ENCODE measurements at regions not wholly inside any gene's neighbourhood (a gene's known extent, or its start where the extent isn't known, plus 50 kb on each side); places are given as distances from the start of the nearest gene placed in this dataset.

GRCh38 chr2:8132351-8132831 is 549.5 kb upstream of the ID2 start:
- Histone ChIP-seq H3K9ac (no peak overlapping the region), H3K27me3 (ENCODE audit: control insufficient read depth, insufficient read depth, low read length) (no peaks in the 10 kb centered on the region)

GRCh38 chr2:8132879-8133278 is 549.0 kb upstream of the ID2 start:
- no peaks in the 10 kb centered on the region for H3K36me3 ChIP-seq (ENCODE audit: control insufficient read depth, insufficient read depth, low read length)
- no peaks in the 10 kb centered on the region for H3K9me3 ChIP-seq (ENCODE audit: control insufficient read depth, low read length)
- no peak overlapping the region for H3K9ac ChIP-seq
- H3K4me2 ChIP-seq (ENCODE audit: low read length) = no peak overlapping the region
- no peak for TF ChIP-seq CTCF (IDR thresholded peaks at IDR 0.05)
- H2AFZ ChIP-seq = peak overlapping the region; percentile 79
- no peaks in the 10 kb centered on the region for H3K79me2 ChIP-seq
- H3K27me3 ChIP-seq (ENCODE audit: control insufficient read depth, insufficient read depth, low read length) = no peaks in the 10 kb centered on the region
- H3K27ac ChIP-seq = peak overlapping the region; percentile 80
- H3K4me3 ChIP-seq (ENCODE audit: low read depth, low read length) = no peak overlapping the region
- H3K4me1 ChIP-seq = peaks cover 28% of the 10 kb centered on the region

More at GRCh38 chr2:8132351-8132831, 549.5 kb upstream of the ID2 start:
- Histone ChIP-seq H2AFZ (no peak overlapping the region), H3K79me2 (no peaks in the 10 kb centered on the region), H3K27ac (peak overlapping the region; percentile 80), H3K4me3 (ENCODE audit: low read depth, low read length) (no peak overlapping the region), H3K9me3 (ENCODE audit: control insufficient read depth, low read length) (no peaks in the 10 kb centered on the region), H3K36me3 (ENCODE audit: control insufficient read depth, insufficient read depth, low read length) (no peaks in the 10 kb centered on the region), H3K4me1 (peaks cover 25% of the 10 kb centered on the region), H3K4me2 (ENCODE audit: low read length) (no peak overlapping the region)
- no peak for TF ChIP-seq CTCF (IDR thresholded peaks at IDR 0.05)

- no peaks in the 10 kb centered on the region for H3K27me3 ChIP-seq (ENCODE audit: control insufficient read depth, insufficient read depth, low read length)
- peaks cover 28% of the 10 kb centered on the region for H3K4me1 ChIP-seq
- H3K4me3 ChIP-seq (ENCODE audit: low read depth, low read length) = no peak overlapping the region
- peak overlapping the region; percentile 79 for H2AFZ ChIP-seq
- H3K79me2 ChIP-seq = no peaks in the 10 kb centered on the region
- peak; percentile 47 for TF ChIP-seq CTCF (IDR thresholded peaks at IDR 0.05)
- no peak overlapping the region for H3K4me2 ChIP-seq (ENCODE audit: low read length)
- H3K36me3 ChIP-seq (ENCODE audit: control insufficient read depth, insufficient read depth, low read length) = no peaks in the 10 kb centered on the region
- H3K9me3 ChIP-seq (ENCODE audit: control insufficient read depth, low read length) = no peaks in the 10 kb centered on the region
- H3K27ac ChIP-seq = peak overlapping the region; percentile 80
- H3K9ac ChIP-seq = peak overlapping the region; percentile 49
Measured at GRCh38 chr2:8133363-8133762, 548.5 kb upstream of the ID2 start.

- Histone ChIP-seq H3K27ac (peak overlapping the region; percentile 80), H3K27me3 (ENCODE audit: control insufficient read depth, insufficient read depth, low read length) (no peaks in the 10 kb centered on the region), H3K4me1 (peaks cover 30% of the 10 kb centered on the region), H3K36me3 (ENCODE audit: control insufficient read depth, insufficient read depth, low read length) (no peaks in the 10 kb centered on the region), H3K4me2 (ENCODE audit: low read length) (no peak overlapping the region), H3K4me3 (ENCODE audit: low read depth, low read length) (no peak overlapping the region), H3K79me2 (no peaks in the 10 kb centered on the region), H3K9me3 (ENCODE audit: control insufficient read depth, low read length) (no peaks in the 10 kb centered on the region), H2AFZ (peak overlapping the region; percentile 79), H3K9ac (peak overlapping the region; percentile 49)
- TF ChIP-seq CTCF (IDR thresholded peaks at IDR 0.05) = no peak
Measured at GRCh38 chr2:8133913-8134472, 547.9 kb upstream of the ID2 start.

GRCh38 chr2:8134473-8134932 is 547.4 kb upstream of the ID2 start:
- Histone ChIP-seq H3K9ac (no peak overlapping the region), H3K36me3 (ENCODE audit: control insufficient read depth, insufficient read depth, low read length) (no peaks in the 10 kb centered on the region), H3K4me2 (ENCODE audit: low read length) (no peak overlapping the region), H3K4me3 (ENCODE audit: low read depth, low read length) (no peak overlapping the region), H3K27ac (peak overlapping the region; percentile 80), H3K27me3 (ENCODE audit: control insufficient read depth, insufficient read depth, low read length) (no peaks in the 10 kb centered on the region), H3K9me3 (ENCODE audit: control insufficient read depth, low read length) (no peaks in the 10 kb centered on the region), H2AFZ (peak overlapping the region; percentile 79), H3K4me1 (peaks cover 34% of the 10 kb centered on the region), H3K79me2 (no peaks in the 10 kb centered on the region)
- no peak for TF ChIP-seq CTCF (IDR thresholded peaks at IDR 0.05)

All from parathyroid adenoma (tissue), 2 donors.